ENCODE measurements at regions not wholly inside any gene's neighbourhood (a gene's known extent, or its start where the extent isn't known, plus 50 kb on each side); places are given as distances from the start of the nearest gene placed in this dataset.

DNA sequence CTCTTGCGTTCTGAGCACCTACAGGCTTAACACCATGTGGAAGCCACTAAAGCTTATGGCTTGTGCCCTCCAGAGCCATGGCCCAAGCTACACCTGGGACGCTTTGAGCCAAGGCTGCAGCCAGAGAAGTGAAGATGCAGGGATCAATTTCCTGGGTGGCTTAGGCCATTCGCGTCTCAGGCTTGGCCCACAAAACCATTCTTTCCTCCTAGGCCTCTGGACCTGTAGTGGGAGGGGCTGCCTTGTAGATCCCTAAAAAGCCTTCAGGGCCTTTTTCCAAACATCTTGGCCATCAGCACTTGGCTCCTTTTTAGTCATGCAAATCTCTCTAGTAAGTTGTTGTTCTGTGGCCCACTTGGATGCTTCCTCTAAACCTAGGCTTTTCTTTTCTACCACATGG, 401.7 kb upstream of the RUNX1 start:
- no peak for ATAC-seq (ENCODE audit: low FRiP score in 2 of 2)
- WGBS, 2 donors: 90 to 93% methylated on average over 2 to 4 of the region's 4 CpGs
- H3K9me3 ChIP-seq: peaks cover 0 to 6% (median 3%) of the 10 kb centered on the region in 4 donors
- no peaks in the 10 kb centered on the region for H3K36me3 ChIP-seq
- H3K27me3 ChIP-seq: no peaks in the 10 kb centered on the region
- TF ChIP-seq, protein P1, sequence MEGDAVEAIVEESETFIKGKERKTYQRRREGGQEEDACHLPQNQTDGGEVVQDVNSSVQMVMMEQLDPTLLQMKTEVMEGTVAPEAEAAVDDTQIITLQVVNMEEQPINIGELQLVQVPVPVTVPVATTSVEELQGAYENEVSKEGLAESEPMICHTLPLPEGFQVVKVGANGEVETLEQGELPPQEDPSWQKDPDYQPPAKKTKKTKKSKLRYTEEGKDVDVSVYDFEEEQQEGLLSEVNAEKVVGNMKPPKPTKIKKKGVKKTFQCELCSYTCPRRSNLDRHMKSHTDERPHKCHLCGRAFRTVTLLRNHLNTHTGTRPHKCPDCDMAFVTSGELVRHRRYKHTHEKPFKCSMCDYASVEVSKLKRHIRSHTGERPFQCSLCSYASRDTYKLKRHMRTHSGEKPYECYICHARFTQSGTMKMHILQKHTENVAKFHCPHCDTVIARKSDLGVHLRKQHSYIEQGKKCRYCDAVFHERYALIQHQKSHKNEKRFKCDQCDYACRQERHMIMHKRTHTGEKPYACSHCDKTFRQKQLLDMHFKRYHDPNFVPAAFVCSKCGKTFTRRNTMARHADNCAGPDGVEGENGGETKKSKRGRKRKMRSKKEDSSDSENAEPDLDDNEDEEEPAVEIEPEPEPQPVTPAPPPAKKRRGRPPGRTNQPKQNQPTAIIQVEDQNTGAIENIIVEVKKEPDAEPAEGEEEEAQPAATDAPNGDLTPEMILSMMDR (IDR thresholded peaks at IDR 0.05): no peak
- TF ChIP-seq POLR2A (IDR thresholded peaks at IDR 0.05): no peak
- no peak for TF ChIP-seq EP300 (IDR thresholded peaks at IDR 0.05)
- TF ChIP-seq POLR2AphosphoS5 (IDR thresholded peaks at IDR 0.05): no peak
- no peaks in the 10 kb centered on the region for H3K4me1 ChIP-seq
- H3K4me3 ChIP-seq: no peak overlapping the region
- DNase-seq: no peak
- H3K27ac ChIP-seq: no peak overlapping the region

DNA sequence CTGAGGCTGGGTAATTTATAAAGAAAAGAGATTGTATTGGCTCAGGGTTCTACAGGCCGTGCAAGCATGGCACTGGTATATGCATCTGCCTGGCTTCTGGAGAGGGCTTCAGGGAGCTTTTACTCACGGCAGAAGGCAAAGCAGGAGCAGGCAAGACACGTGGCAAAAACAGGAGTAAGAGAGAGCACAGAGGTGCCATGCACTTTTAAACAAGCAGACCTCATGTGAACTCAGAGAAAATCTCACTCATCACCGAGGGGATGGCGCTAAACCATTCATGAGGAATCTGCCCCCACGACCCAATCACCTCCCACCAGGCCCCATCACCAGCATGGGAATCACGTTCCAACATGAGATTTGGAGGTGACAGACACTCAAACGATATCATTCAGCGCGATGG, 400.7 kb upstream of the RUNX1 start:
- ATAC-seq (ENCODE audit: low FRiP score in 2 of 2) (no peak), DNase-seq (no peak)
- H3K9me3 ChIP-seq: peaks cover 0 to 6% (median 3%) of the 10 kb centered on the region in 4 donors
- H3K27me3 ChIP-seq: no peaks in the 10 kb centered on the region
- H3K4me1 ChIP-seq: no peaks in the 10 kb centered on the region
- TF ChIP-seq, protein P1 (IDR thresholded peaks at IDR 0.05): no peak
- no peak for TF ChIP-seq EP300 (IDR thresholded peaks at IDR 0.05)
- 80 to 88% methylated on average over 10 of the region's 10 CpGs for WGBS, 2 donors
- no peak overlapping the region for H3K27ac ChIP-seq
- H3K36me3 ChIP-seq: no peaks in the 10 kb centered on the region
- H3K4me3 ChIP-seq: no peak overlapping the region

DNA sequence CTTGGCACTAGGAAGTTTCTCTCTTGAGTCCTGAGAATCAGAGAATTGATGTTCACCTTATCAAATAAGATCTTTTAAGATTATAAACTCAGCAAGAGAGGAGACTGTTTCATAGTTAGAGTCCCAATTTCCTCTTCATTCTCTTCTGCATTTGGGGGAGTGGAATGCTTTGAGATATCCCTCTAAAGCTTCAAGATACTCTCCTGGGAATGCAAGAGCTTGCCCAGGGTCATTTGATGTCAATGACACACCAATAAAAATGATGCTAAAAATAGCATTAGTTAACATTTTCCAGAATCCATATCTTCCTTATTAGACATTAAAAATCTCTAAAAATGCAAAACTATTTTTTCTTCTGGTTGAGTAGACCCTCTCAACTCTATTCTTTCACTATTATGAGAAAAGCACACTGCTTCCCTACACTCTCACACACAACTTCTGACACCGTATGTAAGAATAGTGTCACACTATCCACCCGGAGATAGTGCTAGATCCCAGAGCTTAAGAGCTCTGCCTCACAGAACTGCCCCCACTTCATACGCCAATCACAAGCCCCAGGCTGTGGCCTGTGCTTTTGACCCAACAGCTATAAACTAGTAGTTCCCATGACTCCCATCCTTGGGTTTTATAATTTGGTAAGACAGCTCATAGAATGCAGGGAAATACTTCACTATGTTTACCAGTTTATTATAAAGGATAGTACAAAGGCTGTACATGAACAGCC, 399.9 kb upstream of the RUNX1 start:
- H3K27me3 ChIP-seq: no peaks in the 10 kb centered on the region
- H3K36me3 ChIP-seq: no peaks in the 10 kb centered on the region
- no peaks in the 10 kb centered on the region for H3K4me1 ChIP-seq
- 86 to 90% methylated on average over 3 of the region's 3 CpGs for WGBS, 2 donors
- TF ChIP-seq EP300 (IDR thresholded peaks at IDR 0.05) (no peak), POLR2AphosphoS5 (IDR thresholded peaks at IDR 0.05) (no peak), POLR2A (IDR thresholded peaks at IDR 0.05) (no peak)
- TF ChIP-seq, protein P1 (IDR thresholded peaks at IDR 0.05): no peak
- DNase-seq: no peak
- ATAC-seq (ENCODE audit: low FRiP score in 2 of 2): no peak
- no peak overlapping the region for H3K27ac ChIP-seq
- H3K4me3 ChIP-seq: no peak overlapping the region
- H3K9me3 ChIP-seq: peaks cover 0 to 6% (median 3%) of the 10 kb centered on the region in 4 donors

DNA sequence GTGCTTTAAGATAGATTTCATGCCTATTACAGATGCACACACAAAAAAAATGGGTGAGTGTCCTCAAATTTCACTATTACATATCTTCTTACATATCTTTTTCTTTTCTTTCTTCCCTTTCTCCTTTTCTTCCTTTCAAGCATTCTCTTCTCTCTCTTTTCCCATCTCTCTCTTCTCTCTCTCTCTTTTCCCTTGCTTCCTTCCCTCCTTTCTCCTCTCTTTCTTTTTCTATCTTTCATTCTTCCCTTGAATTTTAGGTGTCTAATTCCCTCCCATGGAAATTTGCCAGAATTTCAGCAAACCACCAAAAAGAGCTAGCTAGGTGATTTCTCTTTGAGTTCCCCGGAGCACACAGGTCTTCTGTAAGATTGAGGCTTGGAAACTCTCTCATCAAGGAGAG, 395.3 kb upstream of the RUNX1 start:
- Histone ChIP-seq H3K27ac (no peak overlapping the region), H3K9me3 (no peaks in the 10 kb centered on the region), H3K4me1 (no peaks in the 10 kb centered on the region), H3K4me3 (no peak overlapping the region), H3K36me3 (no peaks in the 10 kb centered on the region), H3K27me3 (no peaks in the 10 kb centered on the region)
- ATAC-seq (ENCODE audit: low FRiP score in 2 of 2) (no peak), DNase-seq (no peak)
- TF ChIP-seq POLR2AphosphoS5 (IDR thresholded peaks at IDR 0.05) (no peak), POLR2A (IDR thresholded peaks at IDR 0.05) (no peak), EP300 (IDR thresholded peaks at IDR 0.05) (no peak)
- TF ChIP-seq, protein P1 (IDR thresholded peaks at IDR 0.05): no peak
- 78 to 93% methylated on average over 1 of the region's 1 CpG for WGBS, 2 donors

Measured in upper lobe of left lung (tissue), 6 donors.